NCI-H526 treated with DMSO at 0.1 percent for 48 hours (cell line): ENCODE measurements at regions not wholly inside any gene's neighbourhood (a gene's known extent, or its start where the extent isn't known, plus 50 kb on each side); places are given as distances from the start of the nearest gene placed in this dataset.

Experiments used
- DNase-seq: peaks from one replicate; lab custom pipeline; 2025; lab: John Stamatoyannopoulos, UW

DNA sequence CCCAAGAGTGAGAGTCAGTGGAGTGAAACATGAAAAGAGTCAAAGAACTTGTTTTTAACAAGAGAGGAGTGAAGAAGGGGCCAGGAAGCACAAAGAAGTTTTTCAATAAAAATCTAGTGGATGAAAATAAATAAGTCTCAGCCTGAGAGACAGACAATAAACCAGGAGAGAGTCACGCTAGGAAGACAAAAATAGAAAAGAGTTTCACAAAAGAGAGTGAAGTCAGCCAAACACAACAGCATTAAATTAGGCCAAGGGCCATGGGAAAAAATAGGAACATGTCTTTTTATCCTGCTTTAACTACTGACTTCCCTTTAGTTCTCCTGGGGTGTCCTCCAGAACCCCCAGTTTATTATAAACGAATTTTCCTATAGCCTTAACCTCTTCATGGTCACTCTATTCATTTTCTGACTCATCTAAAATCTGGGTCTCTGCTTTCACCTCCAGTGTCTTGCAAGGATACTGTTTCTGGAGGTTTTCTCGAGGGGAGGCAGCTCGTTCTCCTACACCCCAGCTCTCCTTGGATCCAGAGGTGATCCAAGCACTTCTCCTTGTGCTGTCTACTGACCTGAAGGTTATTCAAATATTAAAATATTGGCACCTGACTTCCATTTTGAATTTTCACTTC, 571.5 kb upstream of the PPP2R3A start:
- no peak for DNase-seq

DNA sequence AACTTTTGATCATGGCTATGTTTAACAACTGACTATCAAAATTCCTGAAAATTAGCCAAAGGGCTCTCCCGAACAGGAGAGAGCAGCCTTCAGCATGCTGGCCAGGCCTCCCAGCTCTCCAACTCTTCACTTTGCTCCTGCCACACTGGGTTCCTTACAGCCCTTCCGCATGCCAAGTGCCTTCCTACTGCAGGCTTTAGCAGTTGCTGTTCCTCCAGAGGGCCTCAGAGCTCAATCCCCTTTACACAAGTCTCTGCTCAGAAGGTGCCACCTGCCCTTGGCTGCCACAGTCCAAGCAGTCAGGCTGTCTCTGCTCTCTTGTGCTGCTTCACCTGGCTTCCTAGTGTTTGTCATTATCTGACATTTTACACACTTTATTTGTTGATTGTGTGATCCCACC, 553.1 kb upstream of the PPP2R3A start:
- DNase-seq: no peak

DNA sequence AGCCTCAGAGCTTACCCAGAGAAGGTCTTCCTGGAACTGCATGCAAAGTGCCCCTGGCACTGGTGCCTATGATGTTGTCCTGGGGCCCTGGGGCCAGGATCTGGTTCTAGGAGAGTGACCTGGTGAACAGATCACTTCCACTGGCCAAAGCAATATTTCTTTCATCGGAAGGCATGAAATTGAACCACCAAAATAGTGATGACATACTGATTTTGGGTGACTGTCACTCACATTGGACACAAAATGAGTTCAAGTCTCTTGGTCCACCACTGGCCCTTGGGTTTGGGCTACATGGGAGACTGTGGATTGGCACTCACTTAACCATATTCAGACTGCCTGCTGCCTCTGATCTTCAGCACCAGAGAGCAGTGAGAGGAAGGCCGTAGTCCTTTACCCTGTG, 549.3 kb upstream of the PPP2R3A start:
- DNase-seq: no peak

DNA sequence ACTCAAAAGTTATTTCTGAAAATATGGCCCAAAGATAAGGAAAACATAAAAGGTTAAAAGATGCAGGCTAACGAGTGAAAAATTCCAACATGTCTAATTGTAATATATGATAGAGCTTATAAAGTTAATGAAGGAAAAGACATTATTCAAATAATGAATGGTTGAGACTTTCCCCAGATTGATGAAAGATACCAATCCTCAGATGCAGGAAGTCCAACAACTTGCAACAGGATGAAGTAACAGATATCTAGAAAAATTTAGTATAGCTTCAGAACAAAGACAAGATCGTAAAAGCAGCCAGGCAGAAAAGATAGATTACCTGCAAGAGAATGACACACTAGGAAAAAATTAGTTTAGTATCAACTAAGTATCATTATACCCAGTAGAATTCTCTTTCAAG, 546.4 kb upstream of the PPP2R3A start:
- no peak for DNase-seq

DNA sequence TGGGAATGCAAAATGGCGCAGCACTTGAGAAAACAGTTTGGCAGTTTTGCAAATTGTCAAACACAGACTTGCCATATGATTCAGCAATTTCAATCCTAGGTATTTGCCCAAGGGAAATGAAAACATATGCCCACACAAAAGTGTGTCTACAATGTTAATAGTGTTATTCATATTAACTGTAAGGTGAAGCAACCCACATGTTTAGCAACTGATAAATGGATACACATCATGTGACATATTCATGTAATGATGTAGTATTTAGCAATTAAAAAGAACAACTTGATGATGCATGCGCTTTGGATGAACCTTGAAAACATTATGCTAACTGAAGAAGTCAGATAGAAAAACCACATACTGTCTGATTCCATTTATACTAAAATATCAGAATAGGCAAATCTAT, 539.0 kb upstream of the PPP2R3A start:
- DNase-seq: no peak

DNA sequence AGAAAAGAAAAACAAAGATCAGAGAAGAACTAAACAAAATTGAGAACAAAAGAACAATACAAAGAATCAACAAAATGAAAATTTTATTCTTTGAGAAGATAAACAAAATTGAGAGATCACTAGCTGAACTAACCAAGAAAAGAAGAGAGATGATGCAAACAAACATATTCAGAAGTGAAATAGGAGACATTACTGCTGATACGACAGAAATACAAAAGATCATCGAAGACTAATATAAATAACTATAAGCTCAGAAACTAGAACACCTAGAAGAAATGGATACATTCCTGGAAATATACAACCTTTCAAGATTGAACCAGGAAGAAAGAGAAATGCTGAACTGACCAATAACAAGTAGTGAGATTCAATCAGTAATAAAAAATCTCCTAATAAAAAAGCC, 533.1 kb upstream of the PPP2R3A start:
- no peak for DNase-seq

DNA sequence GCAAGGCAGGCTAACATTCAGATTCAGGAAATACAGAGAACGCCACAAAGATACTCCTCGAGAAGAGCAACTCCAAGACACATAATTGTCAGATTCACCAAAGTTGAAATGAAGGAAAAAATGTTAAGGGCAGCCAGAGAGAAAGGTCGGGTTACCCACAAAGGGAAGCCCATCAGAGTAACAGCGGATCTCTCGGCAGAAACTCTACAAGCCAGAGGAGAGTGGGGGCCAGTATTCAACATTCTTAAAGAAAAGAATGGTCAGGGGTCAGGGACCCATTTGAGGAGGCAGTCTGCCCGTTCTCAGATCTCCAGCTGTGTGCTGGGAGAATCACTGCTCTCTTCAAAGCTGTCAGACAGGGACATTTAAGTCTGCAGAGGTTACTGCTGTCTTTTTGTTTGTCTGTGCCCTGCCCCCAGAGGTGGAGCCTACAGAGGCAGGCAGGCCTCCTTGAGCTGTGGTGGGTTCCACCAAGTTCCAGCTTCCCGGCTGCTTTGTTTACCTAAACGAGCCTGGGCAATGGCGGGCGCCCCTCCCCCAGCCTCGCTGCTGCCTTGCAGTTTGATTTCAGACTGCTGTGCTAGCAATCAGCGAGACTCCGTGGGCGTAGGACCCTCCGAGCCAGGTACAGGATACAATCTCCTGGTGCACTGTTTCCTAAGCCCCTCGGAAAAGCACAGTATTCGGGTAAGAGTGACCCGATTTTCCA, 526.5 kb upstream of the PPP2R3A start:
- peak; percentile 16 for DNase-seq

DNA sequence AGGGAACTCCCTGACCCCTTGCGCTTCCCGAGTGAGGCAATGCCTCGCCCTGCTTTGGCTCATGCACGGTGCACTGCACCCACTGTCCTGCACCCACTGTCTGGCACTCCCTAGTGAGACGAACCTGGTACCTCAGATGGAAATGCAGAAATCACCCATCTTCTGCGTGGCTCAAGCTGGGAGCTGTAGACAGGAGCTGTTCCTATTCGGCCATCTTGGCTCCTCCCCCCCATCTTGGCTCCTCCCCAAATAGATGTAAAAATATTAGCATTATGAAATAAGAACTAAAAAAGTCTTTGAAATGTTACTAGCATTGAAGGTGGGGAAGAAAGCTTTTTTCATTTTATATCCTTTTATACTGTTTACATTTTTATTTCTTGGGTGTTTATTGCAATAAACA, 525.9 kb upstream of the PPP2R3A start:
- peak; percentile 12 for DNase-seq

DNA sequence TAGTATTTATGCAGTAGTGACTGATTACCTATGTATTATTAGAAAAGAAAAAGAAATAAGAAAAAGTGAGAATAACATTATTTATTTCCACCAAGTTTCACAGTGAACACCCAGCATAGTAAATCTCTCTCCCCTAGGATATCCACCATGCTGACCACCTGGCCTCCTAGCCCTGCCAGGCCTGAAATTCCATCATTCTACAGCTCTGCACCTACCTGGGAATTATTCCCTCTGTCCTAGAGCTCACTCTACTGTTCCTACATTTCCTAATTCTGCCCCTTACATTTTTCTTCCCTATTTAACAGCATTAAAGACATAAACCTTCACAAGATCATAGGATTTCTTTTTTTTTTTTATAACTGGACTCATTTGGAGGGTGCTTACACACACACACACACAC, 525.3 kb upstream of the PPP2R3A start:
- no peak for DNase-seq

DNA sequence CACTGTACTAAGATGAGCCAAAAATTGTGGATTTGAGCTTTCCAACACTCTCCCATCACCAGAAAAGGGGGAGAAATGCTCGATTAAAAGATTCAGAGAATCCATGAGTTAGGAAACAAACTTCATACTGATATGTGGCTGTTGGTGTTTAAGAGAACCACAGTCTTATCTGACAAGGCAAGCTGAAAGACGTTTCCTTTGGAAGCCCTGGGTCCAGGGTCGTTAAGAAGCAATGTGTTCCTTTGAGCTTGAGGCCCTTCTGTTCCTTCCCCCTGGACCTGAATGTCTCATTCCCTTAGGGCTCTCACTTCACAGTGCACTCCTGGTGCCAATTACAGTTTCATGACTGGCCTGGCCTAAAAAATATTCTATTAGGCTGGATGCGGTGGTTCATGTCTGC, 524.8 kb upstream of the PPP2R3A start:
- DNase-seq: no peak

DNA sequence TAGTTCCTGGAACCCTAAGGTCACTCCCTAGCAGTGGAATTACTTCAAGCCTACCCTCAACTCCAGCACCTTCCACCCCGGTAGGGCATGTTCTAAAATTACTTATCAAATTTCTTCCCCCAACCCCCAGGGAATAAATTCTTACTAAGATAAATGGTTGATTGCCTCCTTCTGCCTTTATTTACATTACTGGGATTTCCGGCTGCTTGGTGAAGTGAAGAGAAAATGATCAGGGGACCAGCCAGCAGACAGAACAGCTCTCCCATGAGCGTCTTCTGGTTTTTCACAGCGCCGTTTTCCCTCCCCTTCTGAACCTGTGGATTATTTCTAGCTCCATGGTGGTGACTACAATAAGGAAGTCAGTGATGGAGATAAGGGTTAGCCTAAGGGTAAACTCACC, 521.5 kb upstream of the PPP2R3A start:
- DNase-seq: no peak

DNA sequence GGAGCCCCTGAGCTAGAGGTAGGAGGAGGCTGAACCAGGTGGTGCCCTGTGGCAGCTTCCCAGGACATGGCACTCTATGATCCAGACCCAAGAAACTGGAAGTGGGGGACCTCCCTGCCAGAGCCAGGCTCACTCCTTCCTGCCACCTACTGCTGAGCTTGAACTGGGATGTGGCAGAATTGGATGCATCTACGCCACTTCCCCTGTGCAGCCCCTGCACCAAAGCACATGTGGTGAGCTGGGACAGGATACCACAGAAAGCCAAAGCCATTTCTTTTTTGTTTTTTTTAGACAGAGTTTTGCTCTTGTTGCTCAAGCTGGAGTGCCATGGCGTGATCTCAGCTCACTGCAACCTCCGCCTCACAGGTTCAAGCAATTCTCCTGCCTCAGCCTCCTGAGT, 518.0 kb upstream of the PPP2R3A start:
- DNase-seq: no peak

DNA sequence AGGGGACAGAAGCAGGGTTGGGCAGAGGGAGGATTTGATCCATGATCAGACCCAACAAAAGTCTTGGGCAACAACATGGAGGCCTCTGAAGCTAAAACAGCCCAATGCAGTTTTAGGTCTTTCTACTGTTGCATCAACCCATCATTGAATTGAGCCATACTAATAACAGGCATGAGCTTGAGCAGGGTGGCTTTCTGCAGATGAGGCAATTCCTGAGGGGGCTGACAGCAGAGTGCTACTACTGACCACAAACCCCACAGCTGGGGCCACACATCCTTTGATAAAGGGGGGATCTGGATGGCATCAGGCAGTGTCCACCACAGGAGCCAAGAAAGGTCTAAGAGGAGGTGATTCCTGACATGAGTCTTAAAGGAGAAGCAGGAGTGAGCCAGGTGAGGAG, 517.0 kb upstream of the PPP2R3A start:
- DNase-seq: no peak

DNA sequence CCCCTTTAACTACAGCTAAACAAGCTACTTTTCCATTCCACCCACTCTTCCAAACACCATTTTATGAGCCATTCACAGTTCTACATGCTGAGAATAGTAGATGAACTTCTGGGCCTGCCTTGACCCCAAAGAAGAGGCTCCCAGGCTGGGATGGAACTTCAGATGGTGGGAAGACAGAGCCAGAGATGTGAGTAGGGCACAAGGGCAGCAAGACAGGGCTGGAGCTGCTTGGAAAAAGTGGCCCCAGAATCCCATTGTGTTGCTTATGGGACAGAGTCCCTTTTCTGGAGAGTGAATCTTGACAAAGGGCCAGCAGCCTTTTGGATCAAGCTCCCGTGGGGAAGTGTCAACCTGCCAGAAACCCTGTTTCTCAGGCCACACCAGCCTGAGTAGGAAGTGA, 516.5 kb upstream of the PPP2R3A start:
- DNase-seq: no peak

DNA sequence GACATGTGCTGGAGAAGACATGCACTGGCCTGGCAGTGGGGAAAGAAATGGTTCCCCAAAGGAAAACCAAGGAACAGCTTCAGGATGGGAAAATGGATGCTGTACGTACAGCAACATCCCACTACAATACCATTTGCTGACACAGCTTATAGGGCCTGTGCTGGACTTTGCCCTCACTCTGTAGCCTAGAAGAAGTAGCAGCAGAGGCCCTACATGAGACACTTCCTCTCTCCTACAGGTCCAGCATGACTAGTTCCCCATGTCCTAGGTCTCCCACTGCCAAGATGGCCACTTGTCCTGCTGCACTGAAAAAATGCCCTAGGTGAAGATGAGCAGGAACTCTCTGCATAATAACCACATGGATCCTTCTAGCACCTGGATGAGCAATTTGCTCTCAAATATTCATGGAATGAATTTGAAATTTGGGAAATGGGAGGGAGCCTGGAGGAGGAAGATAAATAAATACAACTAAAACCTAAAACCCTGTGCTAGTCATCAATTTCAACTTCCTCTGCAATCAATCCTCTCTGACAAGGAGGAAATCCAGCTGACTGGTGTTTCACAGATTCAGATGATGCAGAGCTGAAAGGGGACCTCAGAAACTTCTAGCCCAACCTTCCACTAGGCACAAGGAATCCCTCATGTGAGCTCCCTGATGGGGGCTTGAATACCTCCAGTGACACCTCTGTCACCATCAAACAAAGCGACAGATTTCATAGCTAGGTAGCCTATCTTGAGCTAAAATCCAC, 514.3 kb upstream of the PPP2R3A start:
- DNase-seq: no peak

DNA sequence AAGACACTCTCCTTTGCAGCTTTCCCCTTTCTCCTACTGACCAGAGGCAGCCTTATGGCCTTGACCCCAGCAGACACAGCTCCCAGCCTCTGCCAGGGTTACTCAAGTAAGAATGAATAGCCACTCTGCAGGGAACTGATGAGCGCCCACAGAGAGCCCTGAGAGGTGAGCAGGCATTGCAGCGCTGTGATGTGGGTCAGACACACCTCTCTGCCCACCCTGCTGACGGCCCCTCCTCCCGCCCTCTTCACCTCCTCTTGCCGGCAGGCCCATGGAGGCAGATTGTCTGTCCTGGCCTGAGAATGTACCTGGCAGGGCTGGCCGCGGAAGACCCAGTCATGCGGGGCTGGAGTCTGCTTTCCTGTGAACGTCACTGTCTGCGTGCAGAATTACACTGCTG, 512.6 kb upstream of the PPP2R3A start:
- DNase-seq: no peak

DNA sequence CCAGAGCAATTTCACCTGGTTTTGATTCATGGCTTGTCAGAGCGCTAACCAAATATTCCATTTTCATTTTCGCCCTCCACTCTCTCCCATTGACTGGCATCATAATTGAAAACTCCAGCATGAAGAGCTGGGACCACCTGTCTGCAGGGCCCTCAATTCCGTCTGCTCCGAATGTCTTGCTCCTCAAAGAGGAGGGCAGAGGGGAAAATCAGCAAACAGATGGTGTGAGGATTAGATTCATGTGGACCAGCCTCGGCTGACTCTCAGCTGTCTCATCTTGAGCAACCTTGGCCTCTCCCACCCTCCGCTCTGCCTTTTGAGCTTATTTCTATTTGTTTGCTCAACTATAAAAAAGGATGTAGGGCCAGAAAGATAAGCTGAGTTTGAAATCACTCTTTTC, 512.2 kb upstream of the PPP2R3A start:
- DNase-seq: no peak

DNA sequence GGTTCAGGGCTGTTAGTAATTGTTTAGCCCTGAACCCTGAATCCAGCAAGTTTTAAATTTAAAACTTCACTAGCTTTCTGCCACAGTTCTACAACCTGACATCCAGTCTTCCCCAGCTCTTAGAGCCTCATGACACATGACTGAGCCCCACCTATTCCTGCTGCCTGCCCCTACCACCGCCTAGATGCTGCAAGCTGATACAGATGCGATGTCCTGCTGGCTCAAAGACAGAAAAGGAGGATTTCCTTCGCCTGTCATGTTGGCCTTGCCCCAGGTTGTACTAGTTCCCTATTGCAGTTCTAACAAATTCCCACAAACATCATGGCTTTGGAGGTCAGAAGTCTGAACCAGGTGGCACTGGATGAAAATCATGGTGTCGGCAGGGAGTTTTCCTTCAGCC, 510.6 kb upstream of the PPP2R3A start:
- no peak for DNase-seq

DNA sequence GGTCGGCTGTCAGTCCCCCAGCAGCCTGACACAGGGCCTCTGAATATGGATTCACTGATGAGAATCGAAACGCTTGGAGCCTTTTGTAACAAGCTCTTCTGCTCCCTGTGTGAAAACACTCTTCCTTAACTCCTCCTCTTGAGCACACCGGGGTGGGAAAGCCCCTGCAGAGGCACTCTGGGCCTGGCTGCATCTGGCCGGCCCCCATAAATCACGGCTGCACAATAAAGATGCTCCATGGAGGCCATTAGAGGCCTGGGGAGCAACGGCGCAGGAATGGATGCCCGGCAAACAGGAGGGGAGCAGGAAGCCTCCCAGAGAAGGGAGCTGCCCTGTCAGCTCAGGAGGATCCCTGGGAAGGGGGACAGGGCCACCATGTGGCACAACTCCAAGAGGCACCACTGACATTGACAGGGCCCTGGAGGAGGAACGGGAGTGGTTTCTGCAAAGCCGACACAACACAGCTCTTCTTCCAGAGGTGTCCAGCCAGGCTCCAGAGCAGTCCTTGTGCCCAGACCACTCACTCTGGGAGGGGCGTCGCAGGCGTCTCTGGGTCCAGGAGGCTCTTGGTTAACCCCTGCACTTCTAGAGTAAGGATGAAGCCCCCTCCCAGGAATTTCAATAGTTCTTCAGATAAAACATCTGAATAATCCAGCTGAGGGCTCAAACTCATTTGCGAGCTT, 509.3 kb upstream of the PPP2R3A start:
- DNase-seq: peak; percentile 17

DNA sequence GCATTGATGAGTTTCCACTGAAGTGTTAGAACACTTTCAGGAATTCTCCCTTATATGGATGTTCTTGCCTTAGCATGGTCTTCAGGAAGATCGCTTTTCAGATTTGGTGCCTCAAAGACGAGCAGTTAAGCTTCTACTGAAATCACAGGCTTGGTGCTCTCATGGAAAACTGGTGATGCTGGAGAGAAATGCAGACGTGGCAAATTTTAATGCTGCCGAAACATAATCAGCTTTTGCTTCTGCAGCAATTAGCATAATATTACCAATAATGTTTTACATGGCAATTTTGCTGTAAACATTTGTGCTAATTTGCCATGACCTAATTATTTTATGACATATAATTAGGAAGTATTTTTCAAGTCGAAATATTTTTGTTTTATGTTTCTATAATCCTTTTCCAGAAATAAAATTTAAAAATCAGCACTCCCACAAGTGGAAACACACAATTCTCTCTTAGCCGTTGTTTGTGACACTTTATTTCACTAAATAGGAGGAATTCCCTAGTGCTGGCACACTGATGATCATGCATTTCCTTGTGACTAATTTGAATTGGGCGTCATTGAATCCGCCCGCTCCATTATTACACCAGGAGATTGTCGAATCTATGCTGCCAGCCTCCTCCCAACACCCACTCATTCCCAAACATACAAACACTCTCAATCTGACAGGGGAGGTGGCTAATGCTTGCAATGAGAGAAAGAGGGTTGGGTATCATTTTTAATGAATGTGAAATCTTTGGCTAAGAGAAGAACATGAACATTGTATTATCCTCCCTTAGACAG, 506.8 kb upstream of the PPP2R3A start:
- no peak for DNase-seq

DNA sequence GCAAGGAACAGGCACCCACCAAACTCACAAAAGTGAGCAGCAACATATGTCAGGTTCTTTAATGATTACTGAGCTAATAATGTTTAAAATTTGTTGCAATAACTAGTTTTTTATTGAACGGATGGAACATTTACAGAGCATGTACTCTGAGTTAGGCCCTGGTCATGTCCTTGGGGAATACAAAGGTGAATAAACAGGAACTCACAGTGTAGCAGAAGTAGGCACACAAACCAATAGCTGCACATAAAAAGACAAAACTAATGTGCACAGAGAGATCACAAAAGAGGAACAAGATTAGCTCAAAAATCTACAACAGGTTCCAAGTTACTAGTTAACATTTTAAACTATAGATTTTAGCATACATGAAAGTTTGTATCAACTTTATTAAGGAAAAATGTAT, 505.3 kb upstream of the PPP2R3A start:
- DNase-seq: no peak

DNA sequence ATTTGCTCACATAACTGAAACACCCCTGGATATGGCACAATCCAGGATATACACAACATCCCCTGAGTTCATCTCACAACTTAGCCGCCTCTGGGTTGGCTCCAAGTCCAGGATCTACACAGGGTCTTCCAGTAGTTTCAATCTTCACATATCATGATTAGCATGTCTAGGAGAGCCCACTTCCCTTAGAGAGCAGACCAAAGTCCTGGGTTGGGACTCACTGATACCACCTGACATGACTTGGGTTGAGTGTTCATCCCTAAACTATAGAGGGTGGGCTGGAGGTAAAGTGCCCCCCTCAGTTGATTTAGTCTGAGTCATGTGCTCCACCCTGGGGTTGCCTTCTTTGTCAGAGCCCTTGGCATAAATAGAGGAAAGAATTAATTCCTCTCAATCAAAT, 493.6 kb upstream of the PPP2R3A start:
- DNase-seq: no peak
